NK-92 treated with Interleukin-12 subunit alpha and Interleukin-12 subunit beta, amount 100 ng/mL, for 24 hours (cell line): ENCODE measurements at regions not wholly inside any gene's neighbourhood (a gene's known extent, or its start where the extent isn't known, plus 50 kb on each side); places are given as distances from the start of the nearest gene placed in this dataset.
"Not testable (repeated sequence)": the region's sequence is repeated elsewhere in the genome, so short reads cannot be mapped to it uniquely, and the experiment has no call there.

Experiments
- DNase-seq: peaks from one replicate; lab custom pipeline; 2025; lab: John Stamatoyannopoulos, UW

- DNase-seq = no peak
Measured at GRCh38 chr2:194100201-194100600, 1556.8 kb upstream of the SLC39A10 start.

DNA sequence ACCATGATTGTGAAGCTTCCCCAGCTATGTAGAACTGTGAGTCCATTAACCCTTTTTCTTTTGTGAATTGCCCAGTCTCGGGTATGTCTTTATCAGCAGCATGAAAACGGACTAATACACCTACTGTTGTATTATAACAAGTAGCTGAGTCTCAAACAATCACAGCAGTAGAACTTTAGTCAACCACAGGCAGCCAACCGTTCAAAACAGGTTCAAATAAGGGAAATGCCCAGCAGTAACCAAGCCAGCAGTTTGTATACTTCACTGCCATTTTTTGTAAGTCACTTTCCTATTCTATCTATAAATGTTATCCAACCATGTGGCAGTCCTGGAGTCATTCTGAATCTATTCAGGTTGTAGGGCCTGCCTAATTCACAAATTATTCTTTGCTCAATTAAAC lies 1560.6 kb upstream of the SLC39A10 start:
- no peak for DNase-seq

DNA sequence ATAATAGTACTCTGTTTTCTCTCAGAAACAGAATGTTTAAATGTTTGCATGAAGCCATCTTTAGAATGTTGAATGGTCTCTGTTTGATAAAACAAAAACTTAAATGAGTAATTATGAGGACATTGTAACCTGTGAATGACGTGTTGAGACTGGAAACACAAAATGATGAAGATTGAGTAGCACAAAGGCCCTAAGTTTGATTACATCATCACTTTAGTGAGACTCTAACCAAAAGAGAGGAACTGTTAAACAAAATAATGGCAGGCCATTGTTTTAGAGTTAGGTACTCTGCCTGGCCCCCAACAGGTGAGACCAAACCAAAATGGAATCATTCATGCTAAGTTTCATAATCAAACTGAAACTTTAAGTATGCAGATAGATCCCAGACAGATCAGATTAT lies 1561.7 kb upstream of the SLC39A10 start:
- no peak for DNase-seq

- DNase-seq = no peak
Measured at GRCh38 chr2:194090251-194090905, 1566.6 kb upstream of the SLC39A10 start.

DNA sequence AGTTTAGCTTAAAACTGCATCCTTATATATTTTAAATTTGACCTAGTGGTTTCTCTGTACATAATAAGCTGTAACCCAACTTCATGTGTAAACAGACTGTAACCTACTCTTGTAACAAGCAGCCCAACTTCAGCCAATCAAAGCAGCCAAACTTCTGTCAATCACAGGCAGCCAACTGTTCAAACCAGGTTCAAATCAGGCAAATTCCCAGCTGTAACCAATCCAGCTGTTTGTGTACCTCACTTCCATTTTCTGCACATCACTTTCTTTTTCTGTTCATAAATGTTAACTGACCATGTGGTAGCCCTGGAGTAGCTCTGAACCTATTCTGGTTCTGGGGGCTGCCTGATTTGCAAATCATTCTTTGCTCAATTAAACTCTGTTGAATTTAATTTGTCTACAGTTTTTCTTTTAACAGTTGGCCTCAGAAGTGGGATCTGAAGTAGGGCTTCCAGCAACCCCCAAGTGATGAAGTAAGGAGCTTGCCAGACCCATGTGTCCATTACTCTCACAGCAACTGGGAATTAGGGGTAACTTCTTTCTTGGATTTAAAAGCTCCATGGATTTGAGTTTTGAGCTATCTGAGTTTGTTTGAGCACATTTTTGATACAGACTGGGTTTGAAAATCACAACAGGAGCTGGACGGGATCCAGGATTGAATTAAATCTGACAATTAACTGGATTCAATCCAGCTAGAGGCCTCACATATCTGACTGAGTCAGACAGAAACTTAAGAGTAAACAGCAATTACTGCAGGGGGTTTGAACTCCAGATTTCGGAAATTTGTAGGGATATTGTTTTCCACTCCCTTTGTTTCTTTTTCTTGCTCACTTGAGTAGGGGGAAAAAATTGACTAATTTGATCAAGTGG lies 1569.7 kb upstream of the SLC39A10 start:
- no peak for DNase-seq

DNA sequence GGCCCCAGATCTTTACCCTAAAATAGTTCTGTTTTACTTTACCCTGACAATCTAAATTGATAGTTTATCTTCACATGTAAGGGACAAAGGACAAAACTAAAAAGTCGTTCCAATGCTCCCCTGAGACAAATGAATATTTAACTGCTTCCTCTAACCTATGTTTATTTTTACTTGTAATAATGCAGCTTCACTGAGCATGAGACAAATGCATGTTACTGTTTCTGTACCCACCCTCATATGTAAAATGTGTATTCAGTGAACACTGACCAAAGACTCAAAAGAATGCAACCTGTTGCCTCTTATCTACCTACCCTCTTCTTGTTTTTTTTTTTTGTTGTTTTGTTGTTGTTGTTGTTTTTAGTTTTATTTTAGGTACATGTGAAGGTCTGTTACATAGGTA lies 1570.9 kb upstream of the SLC39A10 start:
- no peak for DNase-seq

GRCh38 chr2:194079989-194080388 lies 1577.0 kb upstream of the SLC39A10 start:
- DNase-seq = no peak

- no peak for DNase-seq
Measured at GRCh38 chr2:194077366-194077765, 1579.7 kb upstream of the SLC39A10 start.

DNA sequence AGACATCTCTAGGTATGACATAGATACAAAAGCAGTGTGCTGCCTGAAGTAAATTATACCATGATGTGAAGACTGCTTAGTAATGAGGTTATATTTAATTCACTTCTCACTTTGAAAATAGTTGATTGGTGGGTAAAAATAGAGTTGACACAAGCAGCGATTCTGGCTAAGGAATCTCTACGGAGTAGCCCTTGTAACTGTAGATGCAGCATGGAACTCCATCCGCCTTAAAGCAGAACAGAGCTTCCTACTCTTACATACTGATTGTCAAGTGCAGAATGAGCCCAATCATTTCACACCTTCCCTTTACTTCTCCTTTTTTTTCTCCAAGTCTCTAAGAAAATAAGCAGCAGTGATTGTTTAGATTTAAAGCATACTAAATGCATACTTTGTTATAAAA lies 1594.6 kb upstream of the SLC39A10 start:
- DNase-seq = no peak

DNA sequence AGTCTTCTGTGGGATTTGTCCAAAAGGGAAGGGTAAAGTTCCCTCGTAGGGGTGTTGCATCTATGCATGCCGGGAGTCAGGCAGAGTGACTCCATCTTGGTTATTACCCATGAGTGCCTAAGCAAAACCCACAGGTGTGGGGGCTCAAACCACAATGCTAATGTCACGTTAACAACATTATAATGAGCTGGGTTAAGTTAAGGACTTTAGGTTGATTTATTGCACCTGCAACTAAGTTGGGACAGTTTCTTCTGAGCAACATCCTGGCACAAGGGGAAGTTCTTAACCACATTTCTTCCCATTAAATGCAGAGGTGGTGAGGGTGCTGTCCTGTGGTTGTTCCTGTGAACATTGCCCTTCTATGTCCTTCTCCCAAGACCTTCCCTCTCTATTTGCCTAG lies 1596.8 kb upstream of the SLC39A10 start:
- DNase-seq = no peak

DNA sequence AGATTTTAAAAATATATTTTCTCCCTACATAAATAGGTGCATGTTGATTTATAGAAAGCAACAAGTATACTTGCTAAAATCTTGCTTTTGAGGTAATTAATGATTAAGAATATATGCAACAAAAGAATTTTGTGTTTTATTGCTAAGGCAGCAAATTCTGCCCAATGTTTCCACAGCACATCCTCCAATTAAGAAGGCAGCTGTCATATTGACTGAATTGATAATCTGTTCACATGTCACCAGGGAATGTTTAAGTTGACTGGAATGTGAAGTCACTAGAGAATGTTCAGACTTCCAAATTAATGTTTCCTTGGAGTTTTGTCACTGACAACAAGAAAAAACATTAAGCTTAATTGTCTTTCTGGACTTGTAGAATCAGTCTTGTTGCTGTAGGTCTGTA lies 1602.7 kb upstream of the SLC39A10 start:
- DNase-seq = no peak

GRCh38 chr2:194044321-194044720 lies 1612.7 kb upstream of the SLC39A10 start:
- no peak for DNase-seq

DNA sequence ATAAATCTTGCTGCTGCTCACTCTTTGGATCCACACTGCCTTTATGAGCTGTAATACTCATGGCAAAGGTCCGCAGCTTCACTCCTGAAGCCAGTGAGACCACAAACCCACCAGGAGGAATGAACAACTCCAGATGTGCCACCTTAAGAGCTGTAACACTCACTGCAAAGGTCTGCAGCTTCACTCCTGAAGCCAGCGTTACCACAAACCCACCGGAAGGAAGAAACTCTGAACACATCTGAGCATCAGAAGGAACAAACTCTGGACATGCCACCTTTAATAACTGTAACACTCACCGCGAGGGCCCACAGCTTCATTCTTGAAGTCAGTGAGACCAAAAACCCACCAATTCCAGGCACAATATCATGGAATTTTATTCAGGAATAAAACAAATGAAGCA lies 1635.9 kb upstream of the SLC39A10 start:
- DNase-seq = not testable (repeated sequence)

DNA sequence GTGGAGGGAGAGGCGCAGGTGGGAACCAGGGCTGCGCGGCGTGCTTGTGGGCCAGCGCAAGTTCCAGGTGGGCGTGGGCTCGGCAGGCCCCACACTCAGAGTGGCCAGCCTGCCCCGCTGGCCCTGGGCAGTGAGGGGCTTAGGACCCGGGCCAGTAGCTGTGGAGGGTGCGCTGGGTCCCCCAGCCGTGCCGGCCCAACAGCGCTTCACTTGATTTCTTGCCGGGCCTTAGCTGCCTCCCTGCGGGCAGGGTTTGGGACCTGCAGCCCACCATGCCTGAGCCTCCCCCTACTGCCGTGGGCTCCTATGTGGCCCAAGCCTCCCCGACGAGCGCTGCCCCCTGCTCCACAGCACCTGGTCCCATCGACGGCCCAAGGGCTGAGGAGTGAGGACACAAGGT lies 1636.9 kb upstream of the SLC39A10 start:
- DNase-seq = no peak

DNA sequence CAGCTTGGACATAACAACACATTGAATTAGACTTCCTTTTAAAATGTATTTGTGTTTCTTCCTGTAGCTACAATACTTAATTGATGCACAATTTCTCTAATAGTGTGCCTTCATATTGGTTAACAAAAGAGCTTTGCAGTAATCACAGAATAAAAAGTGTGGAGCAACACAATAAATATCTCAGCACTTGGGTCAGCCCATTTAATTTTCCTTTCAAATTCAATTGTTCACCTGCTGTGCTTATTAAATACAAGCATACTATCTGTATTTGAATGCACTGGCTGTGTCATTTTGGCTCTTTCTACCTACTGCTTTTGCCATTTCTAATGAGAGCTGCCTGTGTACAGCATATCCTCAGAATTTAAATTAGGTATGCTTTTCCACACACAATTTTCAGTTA lies 1641.3 kb upstream of the SLC39A10 start:
- no peak for DNase-seq

GRCh38 chr2:194014639-194015038 lies 1642.4 kb upstream of the SLC39A10 start:
- DNase-seq = no peak

- DNase-seq = no peak
Measured at GRCh38 chr2:194004590-194005206, 1652.3 kb upstream of the SLC39A10 start.

- DNase-seq = no peak
Measured at GRCh38 chr2:194003911-194004310, 1653.1 kb upstream of the SLC39A10 start.

DNA sequence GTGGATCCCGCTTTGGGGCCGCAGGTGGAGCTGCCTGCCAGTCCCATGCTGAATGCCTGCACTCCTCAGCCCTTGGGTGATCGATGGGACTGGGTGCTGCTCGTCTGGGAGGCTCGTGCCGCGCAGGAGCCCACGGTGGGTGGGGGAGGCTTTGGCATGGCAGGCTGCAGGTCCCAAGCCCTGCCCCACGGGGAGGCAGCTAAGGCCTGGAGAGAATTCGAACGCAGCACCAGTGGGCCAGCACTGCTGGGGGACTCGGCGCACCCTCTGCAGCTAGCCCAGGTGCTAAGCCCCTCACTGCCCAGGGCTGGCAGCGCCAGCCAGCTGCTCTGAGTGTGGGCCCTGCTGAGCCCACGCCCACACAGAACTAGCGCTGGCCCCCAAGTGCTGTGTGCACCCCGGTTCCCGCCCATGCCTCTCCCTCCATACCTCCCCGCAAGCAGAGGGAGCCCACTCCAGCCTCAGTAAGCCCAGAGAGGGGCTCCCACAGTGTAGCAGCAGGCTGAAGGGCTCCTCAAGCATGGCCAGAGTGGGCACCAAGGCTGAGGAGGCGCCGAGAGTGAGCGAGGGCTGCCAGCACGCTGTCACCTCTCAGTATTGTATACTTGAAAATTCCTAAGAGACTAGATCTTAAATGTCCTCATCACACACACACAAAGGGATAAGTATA lies 1654.2 kb upstream of the SLC39A10 start:
- DNase-seq = no peak

DNA sequence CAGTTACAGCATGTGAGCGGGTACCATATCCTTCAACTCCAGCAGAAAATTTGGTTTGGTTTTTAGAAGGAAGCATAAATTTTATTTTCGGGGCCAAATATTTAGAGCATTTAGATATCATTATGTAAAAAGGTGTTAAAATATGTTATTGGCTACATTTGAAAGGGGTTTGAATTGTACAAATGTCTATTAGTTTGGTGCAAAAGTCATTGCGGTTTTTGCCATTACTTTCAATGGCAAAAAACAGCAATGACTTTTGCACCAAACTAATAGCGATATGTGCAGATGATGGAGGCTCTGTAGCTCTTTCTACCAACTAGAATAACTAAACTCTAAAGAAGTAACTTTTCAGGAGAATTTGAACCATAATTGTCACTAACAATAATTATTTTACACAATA lies 1666.2 kb upstream of the SLC39A10 start:
- no peak for DNase-seq

DNA sequence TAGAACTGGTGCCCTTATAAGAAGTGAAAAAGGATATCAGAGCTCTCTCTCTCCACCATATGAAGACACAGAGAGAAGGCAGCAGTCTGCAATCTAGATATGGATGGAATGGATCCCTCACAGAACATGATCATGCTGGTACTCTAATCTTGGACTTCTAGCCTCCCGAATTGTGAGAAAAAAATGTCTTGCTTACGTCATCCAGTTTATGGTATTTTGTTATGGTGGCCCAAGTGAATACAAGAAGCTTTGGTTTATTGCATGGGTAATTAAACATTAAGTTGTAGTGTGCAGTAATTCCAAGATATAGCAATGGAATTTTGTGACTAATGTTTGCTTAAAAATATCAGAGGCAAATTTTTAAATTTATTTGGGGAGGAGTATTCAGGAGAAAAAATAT lies 1667.4 kb upstream of the SLC39A10 start:
- no peak for DNase-seq

DNA sequence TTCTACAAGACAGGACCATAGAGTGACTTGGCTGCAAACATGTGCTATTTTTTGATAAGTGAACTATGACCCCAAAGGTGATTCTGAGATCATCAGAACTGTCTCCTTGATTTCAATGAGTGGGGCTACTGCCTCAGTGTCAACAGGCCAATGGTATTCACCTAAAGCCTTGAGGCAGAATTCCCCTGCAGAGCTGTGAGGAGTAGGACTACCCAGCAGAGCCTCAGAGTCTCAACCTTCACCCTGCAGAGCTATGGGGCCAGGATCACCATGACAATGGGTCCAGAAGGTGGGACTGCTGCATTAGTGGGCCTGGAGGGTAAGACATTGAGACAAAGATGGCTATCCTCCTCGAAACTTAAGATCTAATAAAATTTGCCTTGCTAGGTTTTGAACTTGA lies 1668.2 kb upstream of the SLC39A10 start:
- DNase-seq = no peak

DNA sequence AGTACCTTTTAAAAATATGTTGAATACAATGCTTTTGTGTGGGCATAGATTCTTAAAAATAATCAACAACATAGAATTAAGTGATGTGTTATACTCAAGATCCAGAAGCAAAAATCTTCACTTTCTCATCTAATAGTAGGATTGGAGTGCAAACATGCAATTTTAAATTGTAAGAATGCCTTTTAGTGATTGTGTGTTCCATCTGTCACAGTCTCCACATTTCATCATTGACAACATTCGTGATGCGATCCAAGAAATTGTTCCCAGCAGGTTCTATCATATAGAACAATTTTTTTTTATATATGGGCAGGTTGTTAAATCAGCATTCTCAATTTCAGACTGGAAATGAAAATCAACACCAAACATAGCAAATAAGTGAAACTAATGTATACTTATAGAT lies 1671.8 kb upstream of the SLC39A10 start:
- DNase-seq = no peak
